ENCODE measurements at regions not wholly inside any gene's neighbourhood (a gene's known extent, or its start where the extent isn't known, plus 50 kb on each side); places are given as distances from the start of the nearest gene placed in this dataset.
"Not testable (repeated sequence)": the region's sequence is repeated elsewhere in the genome, so short reads cannot be mapped to it uniquely, and the experiment has no call there.

DNA sequence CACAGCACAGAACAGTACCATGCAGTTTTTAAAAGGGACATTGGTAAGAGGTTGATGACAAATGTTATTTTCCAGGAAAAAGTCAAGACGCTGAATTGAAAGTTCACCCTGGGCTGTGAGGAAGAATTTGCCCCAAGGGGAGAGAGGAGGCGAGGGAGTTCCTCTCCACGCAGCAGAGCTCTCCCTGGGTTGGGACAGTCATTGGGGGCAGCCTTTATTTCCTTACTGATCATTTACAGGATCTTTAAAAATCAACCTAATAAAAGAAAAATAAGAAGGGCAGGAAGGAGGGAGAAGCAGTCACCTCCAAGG is 49.9 kb upstream of the WNT7B start:
- DNase-seq (ENCODE audit: low read depth in 2 of 3, low spot score in 2 of 3), result no peak

DNA sequence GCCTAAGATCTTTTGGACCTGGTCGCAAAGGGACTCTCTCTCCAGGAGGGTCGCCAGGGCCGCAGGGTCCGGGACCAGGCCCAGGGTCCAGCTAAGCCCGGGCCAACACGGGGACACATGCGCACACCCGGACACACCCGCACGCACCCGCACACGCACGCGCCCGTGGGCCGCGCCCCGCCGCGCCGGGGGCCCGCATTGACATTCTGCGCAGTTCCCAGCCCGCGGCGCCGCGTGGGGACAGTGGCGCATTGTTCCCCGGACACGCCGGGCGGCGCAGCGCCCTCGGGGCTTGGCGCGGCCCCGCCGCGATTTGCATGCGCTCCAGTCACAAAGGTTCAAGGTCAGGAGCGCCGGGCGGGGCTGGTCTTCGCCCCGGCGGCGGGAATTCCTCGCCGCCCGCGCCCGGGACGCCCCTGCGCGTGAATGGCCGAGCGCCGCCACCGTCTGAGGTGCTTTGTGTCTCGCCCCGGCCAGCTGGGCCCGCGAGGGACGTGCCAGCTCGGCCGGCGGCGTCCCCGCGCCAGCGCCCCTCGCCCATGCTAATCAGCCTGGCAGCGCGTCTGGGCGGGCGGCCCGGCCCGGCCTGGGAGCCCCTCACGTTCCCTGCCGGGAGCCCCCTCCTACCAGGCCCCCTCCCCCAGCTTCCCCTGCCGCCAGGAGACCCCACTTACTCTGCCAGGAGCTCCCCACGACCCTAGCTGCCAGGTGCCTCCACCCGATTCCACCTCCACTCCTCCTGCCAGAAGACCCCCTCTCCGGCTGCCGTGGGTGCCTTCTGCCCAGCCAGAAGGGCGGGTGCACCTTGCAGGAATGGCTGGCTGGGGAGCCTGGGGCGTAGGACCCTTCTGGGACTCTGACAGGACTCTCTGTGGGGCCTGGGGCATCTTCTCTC is 50.5 kb upstream of the WNT7B start:
- DNase-seq (ENCODE audit: low read depth in 2 of 3, low spot score in 2 of 3), result no peak

DNA sequence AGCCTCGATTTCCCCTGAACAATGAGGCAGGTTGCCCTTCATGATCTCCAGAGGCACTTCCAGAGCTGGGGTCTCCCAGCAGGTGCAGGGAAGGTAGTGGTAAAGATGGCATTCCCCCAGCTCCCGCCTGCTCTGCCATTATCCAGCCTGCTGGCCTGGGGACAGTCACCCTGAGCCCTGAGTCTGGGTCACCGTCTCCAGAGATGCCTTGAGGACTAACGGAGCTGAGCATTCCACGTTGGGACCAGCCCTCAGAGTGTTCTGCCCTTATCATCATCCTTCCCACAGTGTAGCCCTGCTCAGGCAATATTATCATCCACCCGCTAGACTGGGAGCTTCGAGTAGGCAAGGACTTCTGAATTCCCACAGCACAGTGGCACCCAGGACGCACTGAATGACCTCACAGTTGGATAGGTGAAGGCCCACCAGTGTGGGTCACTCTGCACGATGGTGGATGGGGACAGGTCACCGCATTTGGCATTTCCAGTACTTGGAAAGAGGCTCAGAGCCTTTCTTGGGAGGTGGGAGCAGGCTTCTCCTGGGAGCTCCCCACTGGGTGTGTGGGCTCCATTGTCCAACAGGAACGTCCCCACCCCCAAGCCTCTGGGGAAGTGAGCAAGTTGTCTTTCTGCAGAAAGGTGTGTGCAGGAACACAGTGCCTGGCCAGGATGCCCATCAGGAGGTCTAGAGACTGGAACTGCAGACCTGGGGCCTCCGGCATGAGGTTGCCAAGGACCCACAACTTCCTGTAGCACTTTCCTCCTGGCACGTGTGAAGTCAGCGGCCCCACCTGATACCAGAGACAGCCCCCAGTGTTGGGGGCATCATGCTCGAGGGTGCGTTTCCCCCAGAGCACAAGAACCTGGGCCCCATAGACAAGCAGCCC is 51.4 kb upstream of the WNT7B start:
- DNase-seq (ENCODE audit: low read depth in 2 of 3, low spot score in 2 of 3), result no peak

DNA sequence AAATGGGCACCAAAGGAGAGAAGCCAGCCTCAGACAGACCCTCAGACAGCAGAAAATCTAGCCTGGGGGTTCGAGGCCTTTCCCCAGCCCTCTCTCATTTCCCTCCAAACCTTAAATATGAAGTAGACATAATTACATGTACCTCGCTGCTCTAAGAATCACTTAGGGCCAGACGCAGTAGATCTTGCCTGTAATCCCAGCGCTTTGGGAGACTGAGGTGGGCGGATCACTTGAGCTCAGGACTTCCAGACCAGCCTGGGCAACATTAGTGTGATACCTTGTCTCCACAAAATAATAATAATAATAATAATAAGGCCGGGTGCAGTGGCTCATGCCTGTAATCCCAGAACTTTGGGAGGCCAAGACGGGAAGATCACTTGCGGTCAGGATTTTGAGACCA is 52.1 kb upstream of the WNT7B start:
- no peak for DNase-seq (ENCODE audit: low read depth in 2 of 3, low spot score in 2 of 3)

DNA sequence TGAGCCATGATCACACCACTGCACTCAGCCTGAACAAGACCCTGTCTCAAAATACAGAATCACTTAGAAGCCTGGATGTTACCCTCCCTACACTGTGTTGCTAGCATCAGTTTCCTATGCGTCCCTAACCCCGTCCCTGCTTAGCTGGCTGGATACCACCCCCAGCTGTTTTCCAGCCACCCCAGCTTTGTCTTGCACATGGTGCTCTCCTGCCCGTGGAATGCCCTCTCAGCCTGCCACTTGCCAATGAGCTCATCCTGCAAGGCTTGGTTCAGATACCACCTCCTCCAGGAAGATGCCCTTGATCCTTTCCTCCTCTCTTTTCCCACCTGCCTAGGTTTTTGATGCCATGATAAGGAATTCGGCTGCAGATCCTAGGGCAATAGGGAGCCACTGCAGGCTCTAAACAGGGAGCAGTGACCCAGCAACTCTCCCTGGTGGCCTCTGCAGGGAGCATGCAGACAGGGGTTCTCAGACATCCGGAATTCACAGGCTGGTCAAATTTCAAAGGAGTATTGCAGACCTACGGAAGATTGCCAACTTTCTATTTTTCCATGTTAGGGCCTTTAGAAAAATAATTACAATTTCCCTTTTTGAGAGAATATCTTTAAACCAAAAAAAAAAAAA is 52.7 kb upstream of the WNT7B start:
- no peak for DNase-seq (ENCODE audit: low read depth in 2 of 3, low spot score in 2 of 3)

DNA sequence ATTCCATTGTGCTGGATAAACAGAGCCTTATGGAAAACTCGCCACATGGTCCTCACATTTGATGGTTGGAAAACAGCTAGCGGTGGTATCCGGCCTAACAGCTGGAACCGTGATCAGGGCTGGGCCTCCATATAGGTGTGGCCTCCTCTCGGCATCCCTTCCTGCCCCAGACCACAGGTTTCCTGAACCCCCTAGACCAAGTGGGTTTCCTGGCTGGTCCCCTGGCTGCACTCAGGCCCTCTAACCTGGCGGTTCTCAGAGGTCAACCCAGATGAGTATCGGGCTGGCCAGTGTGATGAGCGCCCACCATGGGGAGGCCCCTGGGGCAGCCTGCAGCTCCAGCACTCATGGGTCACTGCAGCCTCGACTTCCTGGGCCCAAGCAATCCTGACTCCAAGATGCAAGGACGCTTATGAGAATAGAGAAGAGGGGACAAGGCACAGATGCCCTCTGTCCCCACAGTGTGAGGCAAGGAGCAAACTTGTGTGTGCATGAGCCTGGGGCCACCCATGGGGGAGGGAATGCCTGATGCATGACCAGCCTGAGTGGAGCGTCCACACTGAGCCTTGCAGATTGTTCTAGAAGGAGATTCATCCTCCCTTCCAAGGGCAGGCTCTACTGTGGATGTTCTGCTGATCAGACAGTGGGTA is 53.4 kb upstream of the WNT7B start:
- no peak for DNase-seq (ENCODE audit: low read depth in 2 of 3, low spot score in 2 of 3)

DNA sequence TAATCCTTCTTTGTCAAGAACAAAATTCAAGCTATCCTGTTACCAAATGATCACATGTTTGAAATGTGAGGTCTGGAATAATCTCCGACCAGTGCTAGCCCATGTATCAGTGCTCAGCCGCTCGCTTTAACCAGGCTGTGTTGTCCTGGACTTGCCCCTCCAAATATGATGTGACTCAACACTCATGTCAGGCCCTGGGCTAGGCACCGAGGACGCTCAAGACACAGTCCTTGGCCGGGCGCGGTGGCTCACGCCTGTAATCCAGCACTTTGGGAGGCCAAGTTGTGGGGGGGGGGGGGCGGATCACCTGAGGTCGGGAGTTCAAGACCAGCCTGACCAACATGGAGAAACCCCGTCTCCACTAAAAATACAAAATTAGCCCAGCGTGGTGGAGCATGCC is 54.1 kb upstream of the WNT7B start:
- no peak for DNase-seq (ENCODE audit: low read depth in 2 of 3, low spot score in 2 of 3)

DNA sequence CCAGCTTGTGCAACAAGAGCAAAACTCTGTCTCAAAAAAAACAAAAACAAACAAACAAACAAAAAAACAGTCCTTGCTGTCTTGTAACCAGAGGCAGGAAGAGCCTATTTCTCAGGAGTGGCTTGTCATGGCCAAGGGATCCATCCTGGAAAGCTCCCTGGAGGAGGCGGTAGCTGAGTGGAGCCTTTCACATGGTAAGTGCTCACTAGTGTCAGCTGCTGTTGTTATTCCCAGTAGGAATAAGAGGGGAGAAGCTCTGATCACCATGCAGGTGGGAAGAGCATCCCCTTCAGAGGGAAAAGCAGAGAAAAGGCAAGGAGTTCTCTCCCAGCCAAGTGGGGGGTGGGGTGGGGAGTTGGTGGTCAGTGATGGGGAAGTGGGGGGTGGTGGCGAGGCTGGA is 54.6 kb upstream of the WNT7B start:
- no peak for DNase-seq (ENCODE audit: low read depth in 2 of 3, low spot score in 2 of 3)

DNA sequence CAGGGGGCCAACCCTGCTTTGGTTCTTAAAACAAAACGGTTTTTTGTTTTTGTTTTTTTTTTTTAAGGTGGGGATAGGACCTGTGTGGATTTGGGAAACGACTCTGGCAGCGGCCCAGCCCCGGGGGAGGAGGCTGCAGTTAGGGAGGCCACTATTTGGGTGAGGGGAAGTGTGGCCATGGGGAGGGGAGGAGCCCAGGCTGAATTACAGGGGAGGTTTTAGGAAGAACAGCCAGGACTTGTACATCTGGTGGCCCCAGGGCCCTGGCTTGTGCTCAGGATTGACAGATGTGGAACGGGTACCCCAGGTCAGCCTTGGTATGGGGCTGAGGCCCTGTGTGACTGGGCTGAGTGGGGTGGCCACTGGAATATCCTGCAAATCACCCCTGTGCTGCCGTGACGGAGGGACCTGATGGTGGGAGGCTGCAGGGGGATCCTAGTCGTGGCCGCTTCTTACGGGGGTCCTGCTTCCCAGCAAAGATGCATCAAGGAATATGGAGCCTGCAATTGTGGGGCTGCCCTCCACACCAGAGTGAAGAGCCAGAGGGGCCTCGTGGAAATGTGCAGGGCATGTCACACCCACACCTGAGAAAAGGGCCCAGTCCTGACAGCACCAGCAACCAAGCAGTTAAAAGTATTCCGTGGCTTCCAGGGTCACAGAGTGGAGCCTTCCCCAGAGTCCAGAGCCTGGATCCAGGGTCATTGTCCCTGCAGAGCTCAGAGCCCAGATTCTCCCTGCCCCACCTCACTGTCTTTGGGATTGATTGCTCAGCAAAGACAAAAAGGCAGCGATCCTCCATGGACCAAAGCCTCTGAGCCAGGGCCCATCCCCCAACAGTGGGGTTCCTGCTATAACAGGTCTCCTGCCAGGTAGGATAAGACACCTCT is 55.2 kb upstream of the WNT7B start:
- no peak for DNase-seq (ENCODE audit: low read depth in 2 of 3, low spot score in 2 of 3)

DNA sequence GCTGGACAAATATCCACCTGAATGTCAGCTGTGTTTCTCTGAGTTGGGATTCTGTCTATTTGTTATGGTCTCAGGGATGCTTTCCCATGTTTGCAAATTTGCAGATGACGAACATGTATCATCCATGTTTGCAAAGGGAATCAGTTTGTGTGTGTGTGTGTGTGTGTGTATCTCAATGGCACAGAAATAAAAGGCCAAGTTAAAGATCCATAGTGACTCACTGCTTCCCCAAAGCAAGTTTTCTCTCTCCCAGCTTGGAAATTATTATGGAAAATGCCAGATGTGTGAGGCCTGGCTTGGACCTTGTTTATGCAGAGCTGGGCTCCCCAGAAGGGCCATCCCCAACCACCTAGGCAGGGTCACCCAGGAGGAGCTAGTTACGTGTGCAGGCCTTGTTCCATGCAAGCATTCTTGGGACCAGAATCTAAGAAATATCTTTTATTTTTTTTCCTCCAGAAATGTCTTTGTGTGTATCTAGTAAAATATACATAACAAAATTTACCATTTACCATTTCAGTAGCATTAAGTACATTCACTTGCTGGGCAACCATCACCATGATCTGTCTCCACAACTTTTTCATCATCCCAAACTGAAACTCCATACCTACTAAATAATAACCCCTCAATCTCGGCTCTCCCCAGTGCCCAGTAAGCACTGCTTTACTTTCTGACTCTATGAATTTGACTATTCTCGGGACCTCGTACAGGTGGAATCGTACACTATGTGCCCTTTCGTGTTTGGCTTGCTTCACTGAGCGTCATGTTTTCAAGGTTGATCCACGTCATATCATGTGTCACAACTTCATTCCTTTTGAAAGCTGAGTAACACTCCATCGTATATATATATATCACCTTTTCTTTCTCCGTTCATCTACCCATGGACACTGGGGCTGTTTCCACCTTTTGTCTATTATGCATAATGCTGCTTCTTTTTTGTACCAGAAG is 56.6 kb upstream of the WNT7B start:
- DNase-seq (ENCODE audit: low read depth in 2 of 3, low spot score in 2 of 3), result no peak

DNA sequence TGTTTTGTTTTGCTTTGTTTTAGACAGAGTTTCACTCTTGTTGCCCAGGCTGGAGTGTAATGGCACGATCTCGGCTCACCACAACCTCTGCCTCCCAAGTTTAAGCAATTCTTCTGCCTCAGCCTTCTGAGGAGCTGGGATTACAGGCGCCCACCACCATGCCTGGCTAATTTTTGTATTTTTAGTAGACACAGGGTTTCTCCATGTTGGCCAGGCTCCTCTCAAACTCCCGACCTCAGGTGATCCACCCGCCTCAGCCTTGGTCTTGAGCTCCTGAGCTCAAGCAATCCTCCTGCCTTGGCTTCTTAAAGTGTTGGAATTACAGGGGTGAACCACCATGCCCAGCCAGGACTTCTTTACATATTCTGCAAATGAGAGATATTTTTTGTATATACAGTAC is 57.5 kb upstream of the WNT7B start:
- not testable (repeated sequence) for DNase-seq (ENCODE audit: low read depth in 2 of 3, low spot score in 2 of 3)

DNA sequence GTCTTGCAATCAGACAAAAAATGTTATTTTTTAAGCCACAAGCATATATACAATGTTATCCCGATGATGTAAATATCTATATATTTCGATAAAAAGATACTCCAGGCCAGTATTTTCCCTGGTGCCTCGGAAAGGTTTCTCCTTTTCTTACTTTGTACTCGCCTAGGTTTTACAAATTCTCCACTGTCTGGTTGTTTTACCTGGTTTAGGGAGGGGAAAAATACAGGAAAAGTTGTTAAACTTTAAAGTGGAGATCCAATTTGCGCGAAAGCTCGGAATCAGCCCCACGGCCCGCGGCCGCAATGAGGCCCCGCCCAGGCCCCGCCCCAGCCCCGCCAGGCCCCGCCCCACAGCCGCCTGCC is 58.4 kb upstream of the WNT7B start:
- DNase-seq (ENCODE audit: low read depth in 2 of 3, low spot score in 2 of 3), result no peak

DNA sequence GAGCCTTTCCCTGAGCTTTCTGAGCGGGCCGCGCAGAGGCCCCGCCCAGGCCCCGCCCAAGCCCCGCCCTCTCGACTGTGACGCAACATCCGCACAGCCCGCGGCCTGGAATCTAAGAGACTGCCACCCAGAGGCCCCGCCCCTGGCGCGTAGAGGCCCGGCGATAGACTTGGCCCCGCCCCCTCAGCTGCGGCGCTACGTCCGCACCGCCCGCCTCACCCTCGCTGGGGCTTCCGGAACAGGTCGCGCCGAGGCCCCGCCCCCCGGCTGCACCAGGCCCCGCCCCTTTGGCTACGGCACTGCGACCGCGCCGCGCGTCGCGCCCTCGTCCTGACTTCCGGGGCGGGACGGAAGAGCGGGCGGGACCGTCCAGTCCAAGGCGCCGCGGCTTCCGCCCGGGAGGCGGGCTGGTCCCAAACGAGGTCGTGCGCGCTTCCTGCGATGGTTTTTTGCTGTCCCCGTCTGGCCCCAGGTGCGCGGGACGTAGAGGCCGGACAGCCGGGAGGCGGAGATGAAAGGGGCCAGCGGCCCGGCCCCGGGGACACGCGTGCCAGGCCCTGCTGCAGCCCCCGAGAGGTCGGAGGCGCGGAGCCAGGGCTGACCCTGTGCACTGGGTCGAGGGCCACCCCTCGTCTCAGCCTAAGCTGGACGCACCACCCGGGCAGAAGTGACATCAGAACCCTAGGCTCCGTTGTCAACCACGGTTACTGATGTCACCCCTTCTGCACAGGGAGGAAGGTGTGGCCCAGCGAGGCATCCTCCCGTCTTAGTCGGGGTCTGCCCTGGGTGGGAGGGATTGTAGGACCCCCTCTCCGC is 59.0 kb upstream of the WNT7B start:
- DNase-seq (ENCODE audit: low read depth in 2 of 3, low spot score in 2 of 3), result peak; percentile 95 to 100 (median 98)

DNA sequence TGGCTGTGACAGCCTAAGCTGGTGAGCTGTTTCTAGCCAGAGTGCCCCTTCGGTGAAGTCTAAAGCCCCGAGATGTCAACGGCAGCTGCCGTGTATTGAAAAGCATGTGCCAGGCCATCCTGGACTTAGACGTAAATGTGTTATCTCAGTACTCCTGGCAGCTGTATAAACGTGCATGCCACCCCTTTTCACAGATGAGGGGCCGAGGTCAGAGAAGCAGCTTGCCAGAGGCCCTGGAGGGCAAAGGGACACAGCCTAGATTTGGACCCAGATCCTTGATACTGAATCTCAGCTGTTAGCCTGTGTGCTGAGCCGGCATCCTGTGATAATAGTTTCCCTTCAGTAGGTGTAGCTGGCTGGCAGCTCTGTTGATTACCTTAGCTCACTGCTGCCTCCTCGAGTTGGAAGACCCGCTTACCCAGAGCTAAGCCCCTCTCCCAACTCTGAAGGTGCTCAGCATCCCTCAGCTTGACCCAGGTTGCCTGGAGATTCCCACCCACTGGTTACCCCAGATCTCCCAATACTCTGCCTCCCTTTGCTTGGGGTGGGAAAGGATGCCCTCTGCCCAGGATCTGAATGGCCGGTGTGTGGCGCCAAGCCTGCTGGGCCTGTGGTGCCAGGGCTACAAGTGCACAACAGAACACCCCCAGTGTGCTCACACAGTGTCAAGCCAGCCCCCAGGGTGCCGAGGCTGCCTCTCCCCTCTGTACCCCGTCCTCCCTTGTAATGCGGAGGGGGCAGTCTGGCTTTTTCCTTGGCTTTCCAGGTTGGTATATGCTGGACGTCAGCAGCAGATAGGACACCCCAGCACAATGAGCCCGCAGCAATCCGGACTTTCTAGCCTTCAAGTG is 59.8 kb upstream of the WNT7B start:
- peak in 1 of 3 experiments; percentile 15 for DNase-seq (ENCODE audit: low read depth in 2 of 3, low spot score in 2 of 3)

DNA sequence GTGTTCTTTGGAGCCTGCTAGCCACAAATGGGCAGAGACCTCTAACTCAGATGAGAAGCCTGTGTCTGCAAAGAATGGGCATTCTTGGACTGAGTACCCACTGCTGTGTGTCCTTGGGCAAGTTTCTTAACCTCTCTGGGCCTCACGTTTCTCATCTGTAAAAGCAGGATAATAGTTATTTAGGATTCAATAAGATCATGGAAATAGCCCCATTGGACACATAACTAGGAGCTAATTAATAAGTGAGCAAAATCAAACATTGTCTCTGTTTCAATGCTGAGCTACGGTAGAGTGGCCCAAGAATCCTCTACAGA is 61.2 kb upstream of the WNT7B start:
- DNase-seq (ENCODE audit: low read depth in 2 of 3, low spot score in 2 of 3), result no peak

DNA sequence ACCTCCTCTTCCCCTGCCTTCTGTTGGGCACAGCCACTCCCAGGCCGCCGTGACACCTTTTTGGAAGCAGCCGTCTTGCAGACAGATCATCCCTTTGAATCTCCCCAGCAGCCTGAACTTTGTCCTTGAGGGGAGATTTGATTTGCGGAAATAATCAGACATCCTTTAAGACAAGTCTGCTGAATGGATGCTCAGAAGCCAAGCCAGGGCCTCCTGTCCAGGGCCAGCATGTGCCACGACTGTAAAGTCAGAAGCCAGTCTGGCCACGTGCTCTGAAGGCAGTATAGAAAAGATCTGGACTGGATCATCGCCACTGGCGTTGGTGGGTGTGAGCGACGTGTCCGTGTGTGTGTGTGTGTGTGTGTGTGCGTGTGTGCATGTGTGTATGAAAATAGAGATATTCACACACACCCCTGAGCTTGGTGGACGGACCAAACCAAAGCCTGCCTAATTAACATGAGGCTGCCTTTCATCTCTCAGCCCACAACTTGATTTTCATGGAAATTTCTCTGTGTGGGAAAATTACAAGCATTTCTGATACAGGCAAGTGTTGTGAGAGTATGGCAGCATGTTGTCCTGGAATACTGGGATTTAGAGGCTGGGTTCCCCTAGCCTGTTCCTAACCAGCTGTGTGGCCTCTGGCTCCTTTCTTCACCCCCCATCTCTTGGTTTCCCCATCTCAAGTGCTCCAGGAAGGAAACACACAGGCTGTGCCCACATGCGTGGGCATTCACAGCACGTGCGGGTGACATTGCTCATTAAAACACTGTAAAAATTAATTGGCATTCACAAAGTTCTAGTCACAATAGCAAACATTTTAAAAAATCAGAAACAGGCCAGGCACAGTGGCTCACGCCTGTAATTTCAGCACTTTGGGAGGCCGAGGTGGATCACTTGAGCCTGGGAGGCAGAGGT is 61.8 kb upstream of the WNT7B start:
- no peak for DNase-seq (ENCODE audit: low read depth in 2 of 3, low spot score in 2 of 3)

DNA sequence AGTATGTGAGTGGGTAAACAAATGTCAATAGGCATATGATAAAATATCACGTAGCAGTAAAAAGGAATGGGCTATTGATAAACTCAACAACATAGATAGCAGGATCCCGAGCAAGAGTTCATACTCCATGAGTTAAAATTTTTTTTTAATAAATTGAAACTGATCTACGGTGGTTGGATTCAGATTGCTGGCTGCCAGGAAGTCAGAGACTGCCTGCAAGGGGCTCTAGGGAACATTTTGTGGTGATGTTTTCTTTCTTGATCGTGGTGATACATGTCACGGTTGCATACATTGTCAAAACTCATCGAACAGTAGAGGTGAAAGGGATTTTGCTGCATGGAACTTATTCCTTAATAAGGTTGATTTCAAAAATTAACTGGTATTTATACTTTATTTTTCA is 62.6 kb upstream of the WNT7B start:
- DNase-seq (ENCODE audit: low read depth in 2 of 3, low spot score in 2 of 3), result no peak
